Memory B cell (primary cell): ENCODE measurements at regions not wholly inside any gene's neighbourhood (a gene's known extent, or its start where the extent isn't known, plus 50 kb on each side); places are given as distances from the start of the nearest gene placed in this dataset.

Source experiments
- ATAC-seq: fragments of 150-1000 bp; cut with Tn5 transposase; 2 replicates; pipeline ENCODE4 v1.10.0; 2021; ENCODE audit warnings: low read depth, mild to moderate bottlenecking, moderate library complexity
- DNase-seq, 2 donors: peaks; one replicate each; pipeline ENCODE4 v3.0.0; 2022; ENCODE audit warnings: low spot score in 2 of 2
- H3K27ac Mint-ChIP-seq: one replicate; pipeline ENCODE4 v1.8.0; 2022; ENCODE audit warnings: mild to moderate bottlenecking, moderate library complexity, mixed read lengths
- H3K27me3 Mint-ChIP-seq: one replicate; pipeline ENCODE4 v1.8.0; 2022; ENCODE audit warnings: mixed read lengths
- H3K36me3 Mint-ChIP-seq: one replicate; pipeline ENCODE4 v1.8.0; 2022; ENCODE audit warnings: mild to moderate bottlenecking, mixed read lengths
- H3K4me1 Mint-ChIP-seq: one replicate; pipeline ENCODE4 v1.8.0; 2022; ENCODE audit warnings: mixed read lengths
- H3K4me3 Mint-ChIP-seq: one replicate; pipeline ENCODE4 v1.8.0; 2022; ENCODE audit warnings: mild to moderate bottlenecking, moderate library complexity, mixed read lengths
- H3K9me3 Mint-ChIP-seq: one replicate; pipeline ENCODE4 v1.8.0; 2022; ENCODE audit warnings: mixed read lengths

GRCh38 chr4:178275671-178276360 is 833.6 kb upstream of the AGA start:
- no peaks in the 10 kb centered on the region for H3K4me1 Mint-ChIP-seq
- DNase-seq (no peak), ATAC-seq (no peak)
- H3K4me3 Mint-ChIP-seq, result no peak overlapping the region
- peaks cover 3% of the 10 kb centered on the region for H3K9me3 Mint-ChIP-seq
- H3K27me3 Mint-ChIP-seq, result no peaks in the 10 kb centered on the region
- H3K36me3 Mint-ChIP-seq, result no peaks in the 10 kb centered on the region
- no peak overlapping the region for H3K27ac Mint-ChIP-seq

GRCh38 chr4:178280362-178280761 is 838.1 kb upstream of the AGA start:
- ATAC-seq, result no peak
- Mint-ChIP-seq H3K27me3 (no peaks in the 10 kb centered on the region), H3K36me3 (no peaks in the 10 kb centered on the region), H3K27ac (no peak overlapping the region), H3K9me3 (peaks cover 2% of the 10 kb centered on the region), H3K4me1 (no peaks in the 10 kb centered on the region), H3K4me3 (no peak overlapping the region)
- DNase-seq, result no peak

GRCh38 chr4:178288462-178288861 is 846.2 kb upstream of the AGA start:
- no peaks in the 10 kb centered on the region for H3K36me3 Mint-ChIP-seq
- peaks cover 5% of the 10 kb centered on the region for H3K9me3 Mint-ChIP-seq
- H3K27ac Mint-ChIP-seq, result no peak overlapping the region
- no peaks in the 10 kb centered on the region for H3K4me1 Mint-ChIP-seq
- ATAC-seq (no peak), DNase-seq (no peak)
- no peak overlapping the region for H3K4me3 Mint-ChIP-seq
- H3K27me3 Mint-ChIP-seq, result no peaks in the 10 kb centered on the region

GRCh38 chr4:178293601-178294000 is 851.4 kb upstream of the AGA start:
- H3K4me3 Mint-ChIP-seq, result no peak overlapping the region
- H3K4me1 Mint-ChIP-seq, result no peaks in the 10 kb centered on the region
- no peak for DNase-seq
- H3K27me3 Mint-ChIP-seq, result no peaks in the 10 kb centered on the region
- no peak overlapping the region for H3K27ac Mint-ChIP-seq
- H3K9me3 Mint-ChIP-seq, result peaks cover 2% of the 10 kb centered on the region
- ATAC-seq, result no peak
- no peaks in the 10 kb centered on the region for H3K36me3 Mint-ChIP-seq

GRCh38 chr4:178296669-178297068 is 854.4 kb upstream of the AGA start:
- Mint-ChIP-seq H3K27ac (no peak overlapping the region), H3K4me1 (no peaks in the 10 kb centered on the region), H3K27me3 (no peaks in the 10 kb centered on the region), H3K9me3 (no peaks in the 10 kb centered on the region), H3K36me3 (no peaks in the 10 kb centered on the region), H3K4me3 (no peak overlapping the region)
- DNase-seq (no peak), ATAC-seq (no peak)

- Mint-ChIP-seq H3K4me3 (no peak overlapping the region), H3K9me3 (no peaks in the 10 kb centered on the region), H3K27me3 (no peaks in the 10 kb centered on the region), H3K27ac (no peak overlapping the region), H3K4me1 (no peaks in the 10 kb centered on the region), H3K36me3 (no peaks in the 10 kb centered on the region)
- DNase-seq (no peak), ATAC-seq (no peak)
Observed at GRCh38 chr4:178306565-178306964, 864.3 kb upstream of the AGA start.

- H3K9me3 Mint-ChIP-seq, result no peaks in the 10 kb centered on the region
- H3K27ac Mint-ChIP-seq, result no peak overlapping the region
- DNase-seq (no peak), ATAC-seq (no peak)
- no peaks in the 10 kb centered on the region for H3K4me1 Mint-ChIP-seq
- no peaks in the 10 kb centered on the region for H3K27me3 Mint-ChIP-seq
- H3K36me3 Mint-ChIP-seq, result no peaks in the 10 kb centered on the region
- no peak overlapping the region for H3K4me3 Mint-ChIP-seq
Observed at GRCh38 chr4:178309890-178310289, 867.7 kb upstream of the AGA start.

- ATAC-seq, result no peak
- H3K4me3 Mint-ChIP-seq, result no peak overlapping the region
- no peaks in the 10 kb centered on the region for H3K27me3 Mint-ChIP-seq
- H3K36me3 Mint-ChIP-seq, result no peaks in the 10 kb centered on the region
- DNase-seq, result no peak
- H3K9me3 Mint-ChIP-seq, result no peaks in the 10 kb centered on the region
- no peaks in the 10 kb centered on the region for H3K4me1 Mint-ChIP-seq
- H3K27ac Mint-ChIP-seq, result no peak overlapping the region
Observed at GRCh38 chr4:178311997-178312396, 869.8 kb upstream of the AGA start.

- Mint-ChIP-seq H3K4me1 (no peaks in the 10 kb centered on the region), H3K4me3 (no peak overlapping the region), H3K36me3 (no peaks in the 10 kb centered on the region), H3K9me3 (no peaks in the 10 kb centered on the region), H3K27me3 (no peaks in the 10 kb centered on the region), H3K27ac (no peak overlapping the region)
- ATAC-seq (no peak), DNase-seq (no peak)
Observed at GRCh38 chr4:178314287-178314686, 872.0 kb upstream of the AGA start.

GRCh38 chr4:178316211-178316610 is 874.0 kb upstream of the AGA start:
- H3K9me3 Mint-ChIP-seq, result peaks cover 3% of the 10 kb centered on the region
- H3K4me1 Mint-ChIP-seq, result no peaks in the 10 kb centered on the region
- no peaks in the 10 kb centered on the region for H3K27me3 Mint-ChIP-seq
- ATAC-seq (no peak), DNase-seq (no peak)
- H3K4me3 Mint-ChIP-seq, result no peak overlapping the region
- H3K27ac Mint-ChIP-seq, result no peak overlapping the region
- no peaks in the 10 kb centered on the region for H3K36me3 Mint-ChIP-seq

- Mint-ChIP-seq H3K27me3 (no peaks in the 10 kb centered on the region), H3K4me3 (no peak overlapping the region), H3K9me3 (peaks cover 6% of the 10 kb centered on the region), H3K27ac (no peak overlapping the region), H3K36me3 (no peaks in the 10 kb centered on the region), H3K4me1 (no peaks in the 10 kb centered on the region)
- DNase-seq (no peak), ATAC-seq (no peak)
Observed at GRCh38 chr4:178320003-178320402, 877.8 kb upstream of the AGA start.

GRCh38 chr4:178322524-178323183 is 880.4 kb upstream of the AGA start:
- Mint-ChIP-seq H3K36me3 (no peaks in the 10 kb centered on the region), H3K4me1 (no peaks in the 10 kb centered on the region), H3K27ac (no peak overlapping the region), H3K27me3 (no peaks in the 10 kb centered on the region), H3K4me3 (no peak overlapping the region), H3K9me3 (peaks cover 9% of the 10 kb centered on the region)
- DNase-seq, result no peak
- no peak for ATAC-seq

GRCh38 chr4:178329226-178329872 is 887.1 kb upstream of the AGA start:
- ATAC-seq, result no peak
- H3K4me1 Mint-ChIP-seq, result no peaks in the 10 kb centered on the region
- no peak overlapping the region for H3K27ac Mint-ChIP-seq
- peaks cover 4% of the 10 kb centered on the region for H3K9me3 Mint-ChIP-seq
- no peak overlapping the region for H3K4me3 Mint-ChIP-seq
- H3K27me3 Mint-ChIP-seq, result no peaks in the 10 kb centered on the region
- H3K36me3 Mint-ChIP-seq, result no peaks in the 10 kb centered on the region
- DNase-seq, result no peak

- H3K36me3 Mint-ChIP-seq, result no peaks in the 10 kb centered on the region
- peaks cover 1% of the 10 kb centered on the region for H3K9me3 Mint-ChIP-seq
- ATAC-seq (no peak), DNase-seq (no peak)
- H3K4me1 Mint-ChIP-seq, result no peaks in the 10 kb centered on the region
- no peak overlapping the region for H3K4me3 Mint-ChIP-seq
- no peak overlapping the region for H3K27ac Mint-ChIP-seq
- H3K27me3 Mint-ChIP-seq, result no peaks in the 10 kb centered on the region
Observed at GRCh38 chr4:178333355-178333754, 891.1 kb upstream of the AGA start.

- Mint-ChIP-seq H3K9me3 (peaks cover 3% of the 10 kb centered on the region), H3K4me1 (no peaks in the 10 kb centered on the region), H3K4me3 (no peak overlapping the region), H3K27ac (no peak overlapping the region), H3K27me3 (no peaks in the 10 kb centered on the region), H3K36me3 (no peaks in the 10 kb centered on the region)
- no peak for ATAC-seq
- DNase-seq, result no peak
Observed at GRCh38 chr4:178339769-178340168, 897.5 kb upstream of the AGA start.
